ENCODE measurements at regions not wholly inside any gene's neighbourhood (a gene's known extent, or its start where the extent isn't known, plus 50 kb on each side); places are given as distances from the start of the nearest gene placed in this dataset.

- no peak for DNase-seq
- in situ Hi-C loops (cut with MboI; ENCODE audit: low pct_unique_long_range_greater_than_20kb, low sequenced_read_pairs) = no loop called here
Observed at GRCh38 chr17:79435296-79435695, 175.6 kb downstream of the RBFOX3 start.

GRCh38 chr17:79434215-79434614 is 176.6 kb downstream of the RBFOX3 start:
- DNase-seq = no peak
- in situ Hi-C loops (cut with MboI; ENCODE audit: low pct_unique_long_range_greater_than_20kb, low sequenced_read_pairs) = no loop called here

GRCh38 chr17:79433379-79433778 is 177.5 kb downstream of the RBFOX3 start:
- in situ Hi-C loops (cut with MboI; ENCODE audit: low pct_unique_long_range_greater_than_20kb, low sequenced_read_pairs) = no loop called here

GRCh38 chr17:79431175-79431574 is 179.7 kb downstream of the RBFOX3 start:
- in situ Hi-C loops (cut with MboI; ENCODE audit: low pct_unique_long_range_greater_than_20kb, low sequenced_read_pairs) = no loop called here
- no peak for DNase-seq

More at GRCh38 chr17:79433379-79433778, 177.5 kb downstream of the RBFOX3 start:
- DNase-seq = no peak

GRCh38 chr17:79429864-79430494 is 180.9 kb downstream of the RBFOX3 start:
- no peak for DNase-seq
- in situ Hi-C loops (cut with MboI; ENCODE audit: low pct_unique_long_range_greater_than_20kb, low sequenced_read_pairs) = no loop called here

- in situ Hi-C loops (cut with MboI; ENCODE audit: low pct_unique_long_range_greater_than_20kb, low sequenced_read_pairs) = no loop called here
- no peak for DNase-seq
Observed at GRCh38 chr17:79428988-79429387, 181.9 kb downstream of the RBFOX3 start.

- DNase-seq = no peak
- in situ Hi-C loops (cut with MboI; ENCODE audit: low pct_unique_long_range_greater_than_20kb, low sequenced_read_pairs) = no loop called here
Observed at GRCh38 chr17:79427621-79428539, 183.0 kb downstream of the RBFOX3 start.

GRCh38 chr17:79425686-79426085 is 185.2 kb downstream of the RBFOX3 start:
- no peak for DNase-seq
- in situ Hi-C loops (cut with MboI; ENCODE audit: low pct_unique_long_range_greater_than_20kb, low sequenced_read_pairs) = no loop called here

- in situ Hi-C loops (cut with MboI; ENCODE audit: low pct_unique_long_range_greater_than_20kb, low sequenced_read_pairs) = no loop called here
- no peak for DNase-seq
Observed at GRCh38 chr17:79424471-79425185, 186.2 kb downstream of the RBFOX3 start.

GRCh38 chr17:79423811-79424465 is 186.9 kb downstream of the RBFOX3 start:
- no peak for DNase-seq
- in situ Hi-C loops (cut with MboI; ENCODE audit: low pct_unique_long_range_greater_than_20kb, low sequenced_read_pairs) = no loop called here

GRCh38 chr17:79422236-79422635 is 188.6 kb downstream of the RBFOX3 start:
- in situ Hi-C loops (cut with MboI; ENCODE audit: low pct_unique_long_range_greater_than_20kb, low sequenced_read_pairs) = no loop called here
- DNase-seq = no peak

GRCh38 chr17:79420318-79421243 is 190.3 kb downstream of the RBFOX3 start:
- in situ Hi-C loops (cut with MboI; ENCODE audit: low pct_unique_long_range_greater_than_20kb, low sequenced_read_pairs) = no loop called here
- no peak for DNase-seq

GRCh38 chr17:79417476-79417988 is 193.3 kb downstream of the RBFOX3 start:
- no peak for DNase-seq
- in situ Hi-C loops (cut with MboI; ENCODE audit: low pct_unique_long_range_greater_than_20kb, low sequenced_read_pairs) = no loop called here

- no peak for DNase-seq
- in situ Hi-C loops (cut with MboI; ENCODE audit: low pct_unique_long_range_greater_than_20kb, low sequenced_read_pairs) = no loop called here
Observed at GRCh38 chr17:79415909-79416308, 194.9 kb downstream of the RBFOX3 start.

GRCh38 chr17:79415365-79415764 is 195.5 kb downstream of the RBFOX3 start:
- no peak for DNase-seq
- in situ Hi-C loops (cut with MboI; ENCODE audit: low pct_unique_long_range_greater_than_20kb, low sequenced_read_pairs) = no loop called here

- in situ Hi-C loops (cut with MboI; ENCODE audit: low pct_unique_long_range_greater_than_20kb, low sequenced_read_pairs) = no loop called here
- no peak for DNase-seq
Observed at GRCh38 chr17:79414793-79415211, 196.0 kb downstream of the RBFOX3 start.

- no peak for DNase-seq
- in situ Hi-C loops (cut with MboI; ENCODE audit: low pct_unique_long_range_greater_than_20kb, low sequenced_read_pairs) = no loop called here
Observed at GRCh38 chr17:79414063-79414792, 196.6 kb downstream of the RBFOX3 start.

- in situ Hi-C loops (cut with MboI; ENCODE audit: low pct_unique_long_range_greater_than_20kb, low sequenced_read_pairs) = no loop called here
- no peak for DNase-seq
Observed at GRCh38 chr17:79413611-79414010, 197.2 kb downstream of the RBFOX3 start.

Measured in KBM-7 (cell line).